Mucosa of descending colon (tissue), 3 donors: ENCODE measurements at regions not wholly inside any gene's neighbourhood (a gene's known extent, or its start where the extent isn't known, plus 50 kb on each side); places are given as distances from the start of the nearest gene placed in this dataset.

Experiments used
- ATAC-seq: fragments of 200-7000 bp; cut with Tn5 transposase; one replicate; pipeline ENCODE4 v1.9.1; 2020; ENCODE audit warnings: mild to moderate bottlenecking, moderate library complexity
- DNase-seq, 3 donors: peaks; one replicate each; pipeline ENCODE4 v3.0.0-alpha.2; 2020
- H3K36me3 ChIP-seq: fragments of 200-600 bp; one replicate; pipeline ENCODE4 v1.8.0; 2021; ENCODE audit warnings: low read depth, mild to moderate bottlenecking
- H3K4me1 ChIP-seq: fragments of 200-600 bp; one replicate; pipeline ENCODE4 v1.8.0; 2021; ENCODE audit warnings: low read depth, mild to moderate bottlenecking
- H3K4me3 ChIP-seq: fragments of 200-600 bp; one replicate; pipeline ENCODE4 v1.8.0; 2021; ENCODE audit warnings: mild to moderate bottlenecking
- H3K9me3 ChIP-seq: fragments of 200-600 bp; one replicate; pipeline ENCODE4 v1.8.0; 2021; ENCODE audit warnings: mild to moderate bottlenecking
- intact Hi-C, 2 donors: fragments of 100-400 bp; cut with DNase I in 1 of 2; cut with micrococcal nuclease in 1 of 2; formaldehyde crosslinking; loops; one replicate each; pipeline versions ENCODE4 v1.11.0 to v1.11.1; 2022; cut with DNase I, micrococcal nuclease
- TF ChIP-seq, protein P1 (sequence below): fragments of 200-600 bp; IDR thresholded peaks from one replicate; pipeline ENCODE4 v1.8.0; 2022; ENCODE audit warnings: antibody characterized with exemption, mild to moderate bottlenecking
- donor health status: DM: no; HTN: no; CAD: no; lungs with moderate emphysema.
- donor health status: DM: no; HTN: no; CAD: no.
- donor health status: DM: no; HTN: yes; CAD: no.

DNA sequence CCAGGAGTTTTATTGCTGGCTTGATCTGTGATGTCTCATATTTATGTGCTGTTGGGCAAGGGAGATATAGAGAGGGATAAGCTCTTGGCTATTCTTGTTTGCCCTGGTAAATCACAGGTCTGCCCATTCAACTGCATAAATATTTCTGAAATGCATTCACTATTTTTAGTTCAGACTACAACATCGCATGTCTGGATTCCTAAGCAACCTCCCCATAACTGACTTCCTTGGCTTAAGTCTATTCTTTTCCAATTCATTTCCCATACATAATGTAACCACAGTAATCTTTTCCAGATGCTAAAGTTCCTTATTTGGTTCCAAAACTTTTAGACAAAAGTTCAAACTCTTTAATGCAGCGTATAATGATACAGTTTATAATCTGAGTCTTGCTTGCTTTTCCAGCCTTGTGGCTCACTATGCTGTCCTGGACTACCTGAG is 321.4 kb upstream of the ACTBL2 start:
- H3K4me1 ChIP-seq, result no peaks in the 10 kb centered on the region
- no peak for DNase-seq
- intact Hi-C loops, result no loop called here

DNA sequence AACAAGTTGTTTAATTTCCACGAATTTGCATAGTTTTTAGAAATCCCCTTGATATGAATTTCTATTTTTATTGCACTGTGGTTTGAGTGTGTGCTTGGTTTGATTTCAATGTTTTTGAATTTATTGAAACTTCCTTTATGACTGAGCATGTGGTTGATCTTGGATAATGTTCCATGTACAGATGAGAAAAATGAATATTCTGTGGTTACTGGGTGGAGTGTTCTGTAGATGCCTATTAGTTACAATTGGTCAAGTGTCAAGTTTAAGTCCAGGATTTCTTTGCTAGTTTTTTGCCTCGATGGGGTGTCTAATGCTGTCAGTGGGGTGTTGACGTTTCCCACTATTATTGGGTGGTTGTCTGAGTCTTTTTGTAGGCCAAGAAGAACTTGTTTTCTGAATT is 319.5 kb upstream of the ACTBL2 start:
- TF ChIP-seq, protein P1, sequence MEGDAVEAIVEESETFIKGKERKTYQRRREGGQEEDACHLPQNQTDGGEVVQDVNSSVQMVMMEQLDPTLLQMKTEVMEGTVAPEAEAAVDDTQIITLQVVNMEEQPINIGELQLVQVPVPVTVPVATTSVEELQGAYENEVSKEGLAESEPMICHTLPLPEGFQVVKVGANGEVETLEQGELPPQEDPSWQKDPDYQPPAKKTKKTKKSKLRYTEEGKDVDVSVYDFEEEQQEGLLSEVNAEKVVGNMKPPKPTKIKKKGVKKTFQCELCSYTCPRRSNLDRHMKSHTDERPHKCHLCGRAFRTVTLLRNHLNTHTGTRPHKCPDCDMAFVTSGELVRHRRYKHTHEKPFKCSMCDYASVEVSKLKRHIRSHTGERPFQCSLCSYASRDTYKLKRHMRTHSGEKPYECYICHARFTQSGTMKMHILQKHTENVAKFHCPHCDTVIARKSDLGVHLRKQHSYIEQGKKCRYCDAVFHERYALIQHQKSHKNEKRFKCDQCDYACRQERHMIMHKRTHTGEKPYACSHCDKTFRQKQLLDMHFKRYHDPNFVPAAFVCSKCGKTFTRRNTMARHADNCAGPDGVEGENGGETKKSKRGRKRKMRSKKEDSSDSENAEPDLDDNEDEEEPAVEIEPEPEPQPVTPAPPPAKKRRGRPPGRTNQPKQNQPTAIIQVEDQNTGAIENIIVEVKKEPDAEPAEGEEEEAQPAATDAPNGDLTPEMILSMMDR, result no peak
- H3K4me3 ChIP-seq, result no peak overlapping the region
- intact Hi-C loops, result no loop called here
- no peak for ATAC-seq
- no peak for DNase-seq
- no peaks in the 10 kb centered on the region for H3K9me3 ChIP-seq
- no peaks in the 10 kb centered on the region for H3K36me3 ChIP-seq
- no peaks in the 10 kb centered on the region for H3K4me1 ChIP-seq

More for the DNA sequence above, 321.4 kb upstream of the ACTBL2 start:
- TF ChIP-seq, protein P1, result no peak
- no peak for ATAC-seq
- Histone ChIP-seq H3K4me3 (no peak overlapping the region), H3K36me3 (no peaks in the 10 kb centered on the region), H3K9me3 (no peaks in the 10 kb centered on the region)

DNA sequence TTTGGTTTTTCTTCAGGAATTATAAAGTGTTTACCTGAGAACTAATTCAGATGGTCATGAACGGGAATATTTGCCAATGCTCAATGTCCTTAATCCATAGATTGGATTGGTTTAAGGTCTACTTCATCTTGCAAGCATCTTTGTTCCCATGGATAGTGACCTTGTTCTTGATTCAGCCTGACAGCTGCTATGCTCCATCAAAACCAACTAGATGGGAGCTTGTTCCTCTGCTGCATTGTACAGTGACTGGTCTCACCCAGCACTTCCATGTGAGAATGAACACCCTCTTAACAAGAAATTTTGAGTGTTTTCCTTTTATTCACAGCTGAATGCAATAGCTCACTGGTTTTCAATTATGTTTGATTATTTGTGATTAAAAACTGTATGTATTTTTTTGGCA is 312.6 kb upstream of the ACTBL2 start:
- intact Hi-C loops, result no loop called here
- TF ChIP-seq, protein P1, result no peak
- DNase-seq, result no peak
- ATAC-seq, result no peak
- Histone ChIP-seq H3K36me3 (no peaks in the 10 kb centered on the region), H3K4me3 (no peak overlapping the region), H3K4me1 (no peaks in the 10 kb centered on the region), H3K9me3 (no peaks in the 10 kb centered on the region)

DNA sequence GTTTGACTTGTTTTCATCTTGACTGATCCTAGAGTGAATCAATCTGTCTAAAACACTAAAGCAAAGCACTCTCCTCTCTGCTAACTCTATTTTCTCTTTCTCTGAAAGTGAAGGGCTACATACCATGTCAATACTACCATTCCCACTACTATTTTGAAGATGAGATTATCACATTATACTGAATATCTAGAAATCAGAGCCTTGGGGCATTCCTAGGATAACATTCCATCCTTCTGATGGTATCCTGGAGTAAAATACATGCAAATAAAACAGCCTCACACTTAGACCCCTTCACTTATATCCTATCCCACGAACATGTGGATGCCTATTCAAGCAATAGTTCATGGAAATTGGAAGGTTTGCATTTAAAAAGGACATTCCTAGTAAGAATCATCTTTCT is 309.3 kb upstream of the ACTBL2 start:
- ATAC-seq, result no peak
- Histone ChIP-seq H3K4me3 (no peak overlapping the region), H3K36me3 (no peaks in the 10 kb centered on the region), H3K9me3 (no peaks in the 10 kb centered on the region), H3K4me1 (no peaks in the 10 kb centered on the region)
- no peak for DNase-seq
- intact Hi-C loops, result loop anchor here in 1 of 2 donors (5.0 kb wide), 1 partner anchor 665 kb away; no protein-coding TSS in a partner anchor
- TF ChIP-seq, protein P1, result no peak

DNA sequence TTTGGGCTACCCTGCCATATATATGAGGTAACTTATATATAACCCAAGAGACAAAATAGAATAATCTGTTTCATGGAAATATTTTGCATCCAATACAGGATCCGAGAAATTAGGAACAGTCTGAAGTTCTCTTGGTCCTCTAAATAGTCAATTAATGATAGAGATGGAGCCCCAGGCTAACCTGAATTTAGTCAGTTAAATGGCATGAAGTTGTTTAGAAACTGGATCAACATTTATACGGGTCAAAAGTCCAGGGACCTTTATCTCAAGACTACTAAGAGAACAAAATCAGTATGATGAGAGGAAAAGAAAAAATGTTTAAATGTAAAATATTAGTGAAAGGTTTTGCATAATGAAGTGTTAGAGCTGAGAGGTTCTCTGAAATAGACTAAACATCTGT is 303.3 kb upstream of the ACTBL2 start:
- DNase-seq (no peak), ATAC-seq (no peak)
- intact Hi-C loops, result loop anchor here in 1 of 2 donors (10.0 kb wide), 1 partner anchor 669 kb away; no protein-coding TSS in a partner anchor
- TF ChIP-seq, protein P1, result no peak
- Histone ChIP-seq H3K4me3 (no peak overlapping the region), H3K36me3 (no peaks in the 10 kb centered on the region), H3K9me3 (no peaks in the 10 kb centered on the region), H3K4me1 (no peaks in the 10 kb centered on the region)

DNA sequence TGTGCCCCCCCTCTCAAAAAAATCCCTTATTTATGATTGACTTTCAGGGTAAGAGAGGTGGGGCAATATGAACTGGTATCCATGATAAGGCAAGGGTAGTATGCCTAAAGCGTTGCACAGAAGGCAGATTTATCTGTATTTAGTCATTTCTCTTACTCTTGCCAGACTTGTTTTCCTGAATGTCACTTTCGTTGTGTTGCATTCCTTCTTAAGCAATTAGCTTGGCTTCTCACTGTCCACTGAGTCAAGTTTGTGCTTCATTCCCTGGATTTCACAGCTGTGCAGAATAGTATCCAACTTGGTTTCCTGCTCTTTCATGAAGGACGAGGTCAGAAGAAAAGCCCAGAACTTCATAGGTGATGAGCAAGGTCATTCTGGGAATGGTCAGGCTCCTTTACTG is 301.5 kb upstream of the ACTBL2 start:
- Histone ChIP-seq H3K9me3 (no peaks in the 10 kb centered on the region), H3K36me3 (no peaks in the 10 kb centered on the region), H3K4me1 (no peaks in the 10 kb centered on the region), H3K4me3 (no peak overlapping the region)
- DNase-seq, result no peak
- intact Hi-C loops, result loop anchor here in 1 of 2 donors (10.0 kb wide), 1 partner anchor 671 kb away; no protein-coding TSS in a partner anchor
- TF ChIP-seq, protein P1, result no peak
- ATAC-seq, result no peak
